ENCODE measurements at regions not wholly inside any gene's neighbourhood (a gene's known extent, or its start where the extent isn't known, plus 50 kb on each side); places are given as distances from the start of the nearest gene placed in this dataset.

GRCh38 chr6:133705731-133706130 lies 183.2 kb upstream of the TCF21 start:
- DNase-seq (ENCODE audit: extremely low spot score) = no peak
- Histone ChIP-seq H3K27me3 (no peaks in the 10 kb centered on the region), H3K27ac (replicated peaks in 1 of 4) (no peak overlapping the region), H3K4me1 (peaks cover 0 to 19% (median 9%) of the 10 kb centered on the region in 4 donors), H3K4me3 (no peak overlapping the region), H3K36me3 (no peaks in the 10 kb centered on the region), H3K9me3 (no peaks in the 10 kb centered on the region)
- WGBS = 72% methylated on average over 2 of the region's 2 CpGs
- intact Hi-C loops (cut with DNase I) = no loop called here
- TF ChIP-seq CTCF (IDR thresholded peaks at IDR 0.05) = no peak
- TF ChIP-seq POLR2A (IDR thresholded peaks at IDR 0.05; ENCODE audit: low read depth) = no peak
- TF ChIP-seq POLR2AphosphoS5 (IDR thresholded peaks at IDR 0.05) = no peak
- TF ChIP-seq EP300 (IDR thresholded peaks at IDR 0.05) = no peak

- WGBS = 25% methylated on average over 4 of the region's 4 CpGs
- no peaks in the 10 kb centered on the region for H3K9me3 ChIP-seq
- intact Hi-C loops (cut with DNase I) = no loop called here
- no peaks in the 10 kb centered on the region for H3K27me3 ChIP-seq
- H3K27ac ChIP-seq (replicated peaks in 1 of 4) = no peak overlapping the region
- peaks cover 0 to 19% (median 9%) of the 10 kb centered on the region in 4 donors for H3K4me1 ChIP-seq
- TF ChIP-seq CTCF (IDR thresholded peaks at IDR 0.05) (no peak), EP300 (IDR thresholded peaks at IDR 0.05) (no peak), POLR2AphosphoS5 (IDR thresholded peaks at IDR 0.05) (no peak), POLR2A (IDR thresholded peaks at IDR 0.05; ENCODE audit: low read depth) (no peak)
- H3K36me3 ChIP-seq = no peaks in the 10 kb centered on the region
- no peak for DNase-seq (ENCODE audit: extremely low spot score)
- no peak overlapping the region for H3K4me3 ChIP-seq
These were observed 181.5 kb upstream of the TCF21 start for GRCh38 chr6:133707456-133707855.

GRCh38 chr6:133710826-133711225 lies 178.1 kb upstream of the TCF21 start:
- Histone ChIP-seq H3K4me3 (no peak overlapping the region), H3K4me1 (peaks cover 0 to 16% (median 9%) of the 10 kb centered on the region in 4 donors), H3K36me3 (no peaks in the 10 kb centered on the region), H3K27ac (replicated peaks in 1 of 4) (no peak overlapping the region), H3K27me3 (no peaks in the 10 kb centered on the region), H3K9me3 (no peaks in the 10 kb centered on the region)
- no peak for DNase-seq (ENCODE audit: extremely low spot score)
- TF ChIP-seq POLR2AphosphoS5 (IDR thresholded peaks at IDR 0.05) (no peak), POLR2A (IDR thresholded peaks at IDR 0.05; ENCODE audit: low read depth) (no peak), EP300 (IDR thresholded peaks at IDR 0.05) (no peak), CTCF (IDR thresholded peaks at IDR 0.05) (no peak)
- intact Hi-C loops (cut with DNase I) = no loop called here

- H3K9me3 ChIP-seq = no peaks in the 10 kb centered on the region
- H3K4me1 ChIP-seq = peaks cover 0 to 6% (median 2%) of the 10 kb centered on the region in 4 donors
- H3K36me3 ChIP-seq = no peaks in the 10 kb centered on the region
- intact Hi-C loops (cut with DNase I) = no loop called here
- no peak overlapping the region for H3K4me3 ChIP-seq
- WGBS = 77% methylated on average over 3 of the region's 3 CpGs
- H3K27ac ChIP-seq (replicated peaks in 1 of 4) = no peak overlapping the region
- H3K27me3 ChIP-seq = no peaks in the 10 kb centered on the region
- TF ChIP-seq EP300 (IDR thresholded peaks at IDR 0.05) (no peak), POLR2A (IDR thresholded peaks at IDR 0.05; ENCODE audit: low read depth) (no peak), CTCF (IDR thresholded peaks at IDR 0.05) (no peak), POLR2AphosphoS5 (IDR thresholded peaks at IDR 0.05) (no peak)
- no peak for DNase-seq (ENCODE audit: extremely low spot score)
These were observed 173.6 kb upstream of the TCF21 start for GRCh38 chr6:133715270-133715669.

GRCh38 chr6:133724726-133725125 lies 164.2 kb upstream of the TCF21 start:
- H3K4me1 ChIP-seq = no peaks in the 10 kb centered on the region
- TF ChIP-seq EP300 (IDR thresholded peaks at IDR 0.05) (no peak), POLR2AphosphoS5 (IDR thresholded peaks at IDR 0.05) (no peak), POLR2A (IDR thresholded peaks at IDR 0.05; ENCODE audit: low read depth) (no peak), CTCF (IDR thresholded peaks at IDR 0.05) (no peak)
- no peak overlapping the region for H3K4me3 ChIP-seq
- 84% methylated on average over 4 of the region's 4 CpGs for WGBS
- H3K27ac ChIP-seq (replicated peaks in 1 of 4) = no peak overlapping the region
- H3K9me3 ChIP-seq = peaks cover 0 to 26% (median 7%) of the 10 kb centered on the region in 4 donors
- H3K27me3 ChIP-seq = no peaks in the 10 kb centered on the region
- no peaks in the 10 kb centered on the region for H3K36me3 ChIP-seq
- no peak for DNase-seq (ENCODE audit: extremely low spot score)
- intact Hi-C loops (cut with DNase I) = no loop called here
